Stomach (tissue), 8 donors: ENCODE measurements at regions not wholly inside any gene's neighbourhood (a gene's known extent, or its start where the extent isn't known, plus 50 kb on each side); places are given as distances from the start of the nearest gene placed in this dataset.

Experiments used
- DNase-seq, 2 donors: peaks; one replicate each; pipeline versions ENCODE4 v3.0.0 to v3.0.0-alpha.2; 2013 to 2019
- H3K27ac ChIP-seq, 5 donors: fragments of 200-600 bp in 4 of 5; sonication (generic) in 4 of 5; one replicate each; pipeline ENCODE4 v1.5.1; 2013 to 2019; ENCODE audit warnings: mild to moderate bottlenecking in 1 of 5, moderate library complexity in 1 of 5
- H3K27me3 ChIP-seq, 3 donors: fragments of 200-600 bp; sonication (generic); one replicate each; pipeline ENCODE4 v1.5.1; 2017 to 2019; ENCODE audit warnings: mixed run types in 1 of 3
- H3K36me3 ChIP-seq, 4 donors: fragments of 200-600 bp; sonication (generic); 1 replicate in 3 of 4; 2 replicates in 1 of 4; pipeline ENCODE4 v1.5.1; 2016 to 2019
- H3K4me1 ChIP-seq, 4 donors: fragments of 200-600 bp; sonication (generic); one replicate each; pipeline ENCODE4 v1.5.1; 2016 to 2019
- H3K4me3 ChIP-seq, 4 donors: fragments of 200-600 bp; sonication (generic) in 3 of 4; one replicate each; pipeline ENCODE4 v1.5.1; 2016 to 2019; ENCODE audit warnings: mild to moderate bottlenecking in 1 of 4
- H3K9me3 ChIP-seq, 4 donors: fragments of 200-600 bp; sonication (generic); one replicate each; pipeline ENCODE4 v1.5.1; 2016 to 2019
- CTCF ChIP-seq, 7 experiments: fragments of 450-650 bp in 4 of 7; fragments of 200-600 bp in 3 of 7; sonication (generic) in 3 of 7; IDR thresholded peaks; one replicate each; pipeline ENCODE4 v1.5.1; 2016 to 2019; ENCODE audit warnings: antibody characterized with exemption in 7 of 7, control low read depth in 2 of 7, mild to moderate bottlenecking in 1 of 7
- EP300 ChIP-seq: sonication (generic); formaldehyde crosslinking; IDR thresholded peaks from one replicate; pipeline ENCODE4 v1.6.1; 2017; ENCODE audit warnings: antibody characterized with exemption
- POLR2A ChIP-seq, 4 donors: fragments of 450-650 bp; IDR thresholded peaks; one replicate each; pipeline ENCODE4 v1.6.1; 2016; ENCODE audit warnings: antibody characterized with exemption in 4 of 4, control low read depth in 2 of 4, mild to moderate bottlenecking in 1 of 4, moderate library complexity in 1 of 4
- POLR2AphosphoS5 ChIP-seq, 3 donors: sonication (generic); formaldehyde crosslinking; IDR thresholded peaks; one replicate each; pipeline ENCODE4 v1.6.1; 2016; ENCODE audit warnings: antibody characterized with exemption in 3 of 3
- WGBS, 5 donors: extraction: QIAGEN DNeasy Blood & Tissue Kit in 3 of 5; methylation state at CpG; one replicate each; pipeline versions ENCODE4 v1.1.5 to v1.1.7; 2013 to 2018; 5-methylcytosine and 5-hydroxymethylcytosine counted together
- intact Hi-C: fragments of 100-400 bp; cut with DNase I; formaldehyde crosslinking; loops from one replicate; pipeline ENCODE4 v1.15.1; 2023; ENCODE audit warnings: low total_unique reads
- donor health status: healthy with polysubstance abuse.
- donor health status: Bipolar disorder and iron deficiency.
- donor health status: healthy.

- no peaks in the 10 kb centered on the region for H3K27me3 ChIP-seq
- H3K4me1 ChIP-seq, result no peaks in the 10 kb centered on the region
- no peaks in the 10 kb centered on the region for H3K9me3 ChIP-seq
- intact Hi-C loops, result no loop called here
- DNase-seq, result no peak
- H3K4me3 ChIP-seq, result no peak overlapping the region
- no peak overlapping the region for H3K27ac ChIP-seq
- H3K36me3 ChIP-seq, result no peaks in the 10 kb centered on the region
- TF ChIP-seq POLR2AphosphoS5 (IDR thresholded peaks at IDR 0.05) (no peak), CTCF (IDR thresholded peaks at IDR 0.05) (no peak), EP300 (no peak), POLR2A (IDR thresholded peaks at IDR 0.05) (no peak)
- WGBS, 5 donors, result 80 to 88% (median 82%) methylated on average over 6 to 13 of the region's 13 CpGs
Observed at GRCh38 chr10:125266966-125267365, 106.6 kb upstream of the CTBP2 start.

- WGBS, 5 donors, result 77 to 85% (median 82%) methylated on average over 10 to 14 of the region's 14 CpGs
- Histone ChIP-seq H3K4me1 (no peaks in the 10 kb centered on the region), H3K9me3 (no peaks in the 10 kb centered on the region), H3K27ac (no peak overlapping the region), H3K4me3 (no peak overlapping the region), H3K36me3 (no peaks in the 10 kb centered on the region), H3K27me3 (no peaks in the 10 kb centered on the region)
- TF ChIP-seq CTCF (IDR thresholded peaks at IDR 0.05) (no peak), POLR2A (IDR thresholded peaks at IDR 0.05) (no peak), POLR2AphosphoS5 (IDR thresholded peaks at IDR 0.05) (no peak), EP300 (no peak)
- no peak for DNase-seq
- intact Hi-C loops, result no loop called here
Observed at GRCh38 chr10:125266541-125266940, 106.2 kb upstream of the CTBP2 start.

- Histone ChIP-seq H3K9me3 (no peaks in the 10 kb centered on the region), H3K27ac (no peak overlapping the region), H3K4me1 (no peaks in the 10 kb centered on the region), H3K4me3 (no peak overlapping the region), H3K36me3 (no peaks in the 10 kb centered on the region), H3K27me3 (no peaks in the 10 kb centered on the region)
- 87 to 99% (median 92%) methylated on average over 6 of the region's 6 CpGs for WGBS, 5 donors
- no peak for TF ChIP-seq CTCF (IDR thresholded peaks at IDR 0.05)
- no peak for TF ChIP-seq POLR2AphosphoS5 (IDR thresholded peaks at IDR 0.05)
- TF ChIP-seq EP300, result no peak
- TF ChIP-seq POLR2A (IDR thresholded peaks at IDR 0.05), result no peak
- DNase-seq, result no peak
- intact Hi-C loops, result no loop called here
Observed at GRCh38 chr10:125265579-125265955, 105.2 kb upstream of the CTBP2 start.

GRCh38 chr10:125264757-125265578, 104.6 kb upstream of the CTBP2 start:
- intact Hi-C loops, result no loop called here
- H3K36me3 ChIP-seq, result no peaks in the 10 kb centered on the region

More at GRCh38 chr10:125264757-125265578, 104.6 kb upstream of the CTBP2 start:
- Histone ChIP-seq H3K4me3 (no peak overlapping the region), H3K9me3 (no peaks in the 10 kb centered on the region), H3K27me3 (no peaks in the 10 kb centered on the region), H3K27ac (no peak overlapping the region), H3K4me1 (no peaks in the 10 kb centered on the region)
- TF ChIP-seq POLR2AphosphoS5 (IDR thresholded peaks at IDR 0.05) (no peak), CTCF (IDR thresholded peaks at IDR 0.05) (no peak), POLR2A (IDR thresholded peaks at IDR 0.05) (no peak), EP300 (no peak)
- no peak for DNase-seq
- 70 to 83% (median 78%) methylated on average over 13 of the region's 13 CpGs for WGBS, 5 donors
